Astrocyte (in vitro differentiated cells and primary cell): ENCODE measurements at regions not wholly inside any gene's neighbourhood (a gene's known extent, or its start where the extent isn't known, plus 50 kb on each side); places are given as distances from the start of the nearest gene placed in this dataset.

Source experiments
- CTCF ChIP-seq: IDR thresholded peaks from 2 replicates; pipeline ENCODE4 v1.5.1; 2011; ENCODE audit warnings: low read depth, mild to moderate bottlenecking, inconsistent platforms, low read length, moderate library complexity; ENCODE audit not compliant: insufficient read depth
- EZH2 ChIP-seq: IDR thresholded peaks from 2 replicates; pipeline ENCODE4 v1.6.1; 2012; ENCODE audit warnings: mild to moderate bottlenecking, low read length, inconsistent platforms; ENCODE audit not compliant: insufficient read depth

GRCh38 chr7:110382736-110383135 is 708.2 kb upstream of the LRRN3 start:
- TF ChIP-seq CTCF (no peak), EZH2 (no peak)
